HG02588 (cell line): ENCODE measurements at regions not wholly inside any gene's neighbourhood (a gene's known extent, or its start where the extent isn't known, plus 50 kb on each side); places are given as distances from the start of the nearest gene placed in this dataset.
"Not testable (repeated sequence)": the region's sequence is repeated elsewhere in the genome, so short reads cannot be mapped to it uniquely, and the experiment has no call there.

ENCODE experiments used
- ATAC-seq: cut with Tn5 transposase; IDR thresholded peaks from one replicate; pipeline ENCODE4 v1.9.1; 2021; ENCODE audit warnings: mild to moderate bottlenecking, moderate library complexity; ENCODE audit not compliant: unreplicated experiment

- no peak for ATAC-seq
These were observed 74.0 kb downstream of the GATA3 start for GRCh38 chr10:8128511-8128910.

GRCh38 chr10:8129438-8129837 is 75.0 kb downstream of the GATA3 start:
- ATAC-seq = no peak

GRCh38 chr10:8130973-8131911 is 76.8 kb downstream of the GATA3 start:
- ATAC-seq = peak; percentile 62

GRCh38 chr10:8133146-8133545 is 78.7 kb downstream of the GATA3 start:
- ATAC-seq = peak; percentile 63

- no peak for ATAC-seq
These were observed 82.2 kb downstream of the GATA3 start for GRCh38 chr10:8136736-8137135.

GRCh38 chr10:8137272-8137681 is 82.8 kb downstream of the GATA3 start:
- no peak for ATAC-seq

- no peak for ATAC-seq
These were observed 83.2 kb downstream of the GATA3 start for GRCh38 chr10:8137726-8138125.

- no peak for ATAC-seq
These were observed 84.0 kb downstream of the GATA3 start for GRCh38 chr10:8138471-8138870.

- ATAC-seq = no peak
These were observed 90.0 kb downstream of the GATA3 start for GRCh38 chr10:8144496-8144895.

- ATAC-seq = no peak
These were observed 92.2 kb downstream of the GATA3 start for GRCh38 chr10:8146650-8147049.

GRCh38 chr10:8149991-8150390 is 95.5 kb downstream of the GATA3 start:
- ATAC-seq = no peak

GRCh38 chr10:8150401-8150905 is 96.0 kb downstream of the GATA3 start:
- ATAC-seq = no peak

GRCh38 chr10:8151086-8151485 is 96.6 kb downstream of the GATA3 start:
- ATAC-seq = no peak

- ATAC-seq = no peak
These were observed 102.4 kb downstream of the GATA3 start for GRCh38 chr10:8156918-8157317.

- ATAC-seq = no peak
These were observed 103.9 kb downstream of the GATA3 start for GRCh38 chr10:8158193-8159071.

GRCh38 chr10:8159341-8160165 is 105.1 kb downstream of the GATA3 start:
- no peak for ATAC-seq

GRCh38 chr10:8163824-8164223 is 109.3 kb downstream of the GATA3 start:
- no peak for ATAC-seq

GRCh38 chr10:8164640-8165039 is 110.2 kb downstream of the GATA3 start:
- ATAC-seq = not testable (repeated sequence)

GRCh38 chr10:8168836-8169235 is 114.3 kb downstream of the GATA3 start:
- ATAC-seq = no peak

GRCh38 chr10:8171008-8171407 is 116.5 kb downstream of the GATA3 start:
- ATAC-seq = no peak

- ATAC-seq = no peak
These were observed 118.1 kb downstream of the GATA3 start for GRCh38 chr10:8172604-8173003.
